ENCODE measurements at regions not wholly inside any gene's neighbourhood (a gene's known extent, or its start where the extent isn't known, plus 50 kb on each side); places are given as distances from the start of the nearest gene placed in this dataset.

GRCh38 chr2:185578322-185578721 lies 160.3 kb upstream of the FSIP2 start:
- no peak for TF ChIP-seq CTCF (IDR thresholded peaks at IDR 0.05)
- no peak for TF ChIP-seq POLR2A (IDR thresholded peaks at IDR 0.05)
